Left ventricle myocardium inferior (tissue), 1 donor: ENCODE measurements at regions not wholly inside any gene's neighbourhood (a gene's known extent, or its start where the extent isn't known, plus 50 kb on each side); places are given as distances from the start of the nearest gene placed in this dataset.

Experiments used
- DNase-seq: peaks from one replicate; pipeline ENCODE4 v3.0.0-alpha.2; 2020
- H3K27ac ChIP-seq: fragments of 200-600 bp; replicated peaks from 2 replicates; pipeline ENCODE4 v1.8.0; 2021
- H3K27me3 ChIP-seq: fragments of 200-600 bp; 2 replicates; pipeline ENCODE4 v1.8.0; 2021; ENCODE audit warnings: low read depth
- H3K36me3 ChIP-seq: fragments of 200-600 bp; 2 replicates; pipeline ENCODE4 v1.8.0; 2021
- H3K4me1 ChIP-seq: fragments of 200-600 bp; 2 replicates; pipeline ENCODE4 v1.8.0; 2021
- H3K4me3 ChIP-seq: fragments of 200-600 bp; 2 replicates; pipeline ENCODE4 v1.8.0; 2021; ENCODE audit warnings: mild to moderate bottlenecking, moderate library complexity
- H3K9me3 ChIP-seq: fragments of 200-600 bp; replicated peaks from 2 replicates; pipeline ENCODE4 v1.8.0; 2021
- intact Hi-C: fragments of 100-400 bp; cut with micrococcal nuclease; formaldehyde crosslinking; loops from one replicate; pipeline ENCODE4 v1.11.0; 2022
- TF ChIP-seq, protein P1 (sequence below): fragments of 200-600 bp; IDR thresholded peaks from 2 replicates; pipeline ENCODE4 v1.8.0; 2021; ENCODE audit warnings: antibody characterized with exemption, mild to moderate bottlenecking, borderline replicate concordance
- donor health status: DM: no; HTN: yes; CAD: no; lungs with severe emphysema.

DNA sequence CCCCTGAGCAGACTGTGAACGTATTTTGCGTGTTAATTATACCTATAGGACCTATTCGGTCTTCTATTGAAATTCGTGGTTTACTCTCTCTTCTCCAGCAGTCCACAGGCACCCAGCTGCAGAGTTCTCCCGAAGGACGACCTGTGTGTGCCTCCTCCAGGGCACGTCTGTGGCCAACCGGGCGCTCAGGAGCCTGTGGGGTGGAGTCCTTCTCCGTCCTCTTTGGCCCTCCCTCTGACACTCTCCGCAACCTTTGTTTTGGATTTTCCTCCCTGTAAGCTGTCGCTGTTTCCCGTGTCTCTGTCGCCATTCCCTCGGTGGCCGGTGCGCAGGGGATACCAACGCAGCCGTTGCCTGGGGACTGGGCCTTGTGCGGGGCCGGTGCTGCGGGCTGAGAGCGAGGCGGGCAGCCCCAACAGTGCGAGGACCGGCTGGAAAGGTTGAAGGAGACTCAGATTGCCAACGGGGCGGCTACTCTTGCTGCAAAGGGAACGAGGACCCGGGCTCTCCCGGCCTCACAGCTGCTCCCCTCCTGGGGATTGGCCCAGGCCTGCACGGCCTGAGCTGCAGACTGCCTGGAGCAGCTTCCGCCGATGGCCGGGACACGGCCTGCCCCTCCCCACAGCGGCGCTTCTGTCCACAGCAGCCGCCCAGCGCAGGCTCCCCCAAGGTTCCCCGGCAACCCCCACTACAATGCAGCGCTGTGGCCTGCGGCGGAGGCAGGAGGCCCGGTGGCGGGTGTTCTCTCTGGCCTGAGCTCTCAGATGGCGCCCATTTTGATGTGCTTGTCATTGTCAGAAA is 221.0 kb downstream of the MTX2 start:
- Histone ChIP-seq H3K27me3 (peaks cover 29% of the 10 kb centered on the region), H3K9me3 (no peaks in the 10 kb centered on the region), H3K4me1 (peaks cover 23% of the 10 kb centered on the region), H3K27ac (peak overlapping the region; percentile 81), H3K4me3 (peak overlapping the region; percentile 15), H3K36me3 (no peaks in the 10 kb centered on the region)
- intact Hi-C loops: no loop called here
- TF ChIP-seq, protein P1, sequence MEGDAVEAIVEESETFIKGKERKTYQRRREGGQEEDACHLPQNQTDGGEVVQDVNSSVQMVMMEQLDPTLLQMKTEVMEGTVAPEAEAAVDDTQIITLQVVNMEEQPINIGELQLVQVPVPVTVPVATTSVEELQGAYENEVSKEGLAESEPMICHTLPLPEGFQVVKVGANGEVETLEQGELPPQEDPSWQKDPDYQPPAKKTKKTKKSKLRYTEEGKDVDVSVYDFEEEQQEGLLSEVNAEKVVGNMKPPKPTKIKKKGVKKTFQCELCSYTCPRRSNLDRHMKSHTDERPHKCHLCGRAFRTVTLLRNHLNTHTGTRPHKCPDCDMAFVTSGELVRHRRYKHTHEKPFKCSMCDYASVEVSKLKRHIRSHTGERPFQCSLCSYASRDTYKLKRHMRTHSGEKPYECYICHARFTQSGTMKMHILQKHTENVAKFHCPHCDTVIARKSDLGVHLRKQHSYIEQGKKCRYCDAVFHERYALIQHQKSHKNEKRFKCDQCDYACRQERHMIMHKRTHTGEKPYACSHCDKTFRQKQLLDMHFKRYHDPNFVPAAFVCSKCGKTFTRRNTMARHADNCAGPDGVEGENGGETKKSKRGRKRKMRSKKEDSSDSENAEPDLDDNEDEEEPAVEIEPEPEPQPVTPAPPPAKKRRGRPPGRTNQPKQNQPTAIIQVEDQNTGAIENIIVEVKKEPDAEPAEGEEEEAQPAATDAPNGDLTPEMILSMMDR: no peak
- peak; percentile 61 for DNase-seq

DNA sequence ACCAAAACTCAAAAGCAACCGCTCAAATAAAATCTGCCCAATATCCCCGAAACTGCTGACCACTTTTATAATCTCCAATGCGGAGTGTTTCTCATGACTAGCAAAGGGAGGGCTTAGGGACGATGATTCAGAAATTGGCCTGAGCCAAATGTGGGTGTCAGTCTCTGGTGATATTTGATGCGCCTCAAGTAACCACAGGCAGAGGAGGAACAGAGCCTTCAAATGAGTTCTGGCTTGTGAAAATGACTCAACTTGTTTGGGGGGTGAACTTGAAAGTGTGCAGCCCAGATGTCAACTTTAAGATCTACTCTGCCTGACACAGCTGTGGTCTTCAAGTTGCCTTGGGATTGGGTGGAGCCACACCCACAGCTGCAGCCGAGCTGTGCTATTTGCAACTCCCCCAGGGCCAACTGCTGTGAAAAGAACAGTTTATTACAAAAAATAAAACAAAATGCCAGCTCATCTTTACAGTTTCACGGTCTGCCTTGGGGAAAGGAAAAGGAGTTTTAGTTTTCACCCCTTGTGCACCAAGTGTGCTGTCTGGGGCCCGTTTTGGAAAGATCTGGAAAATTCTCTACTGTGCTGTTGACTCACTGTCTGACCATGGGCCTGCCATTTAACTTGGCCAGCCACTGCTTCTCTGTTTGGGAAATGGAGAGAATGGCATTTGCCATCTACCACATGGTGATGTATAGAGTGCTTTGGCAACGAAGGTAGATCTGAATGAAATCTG is 222.1 kb downstream of the MTX2 start:
- H3K36me3 ChIP-seq: no peaks in the 10 kb centered on the region
- intact Hi-C loops: no loop called here
- H3K27me3 ChIP-seq: peaks cover 29% of the 10 kb centered on the region
- no peaks in the 10 kb centered on the region for H3K9me3 ChIP-seq
- H3K4me1 ChIP-seq: peaks cover 34% of the 10 kb centered on the region
- TF ChIP-seq, protein P1: no peak
- H3K27ac ChIP-seq: peak overlapping the region; percentile 81
- H3K4me3 ChIP-seq: no peak overlapping the region
- peak; percentile 78 for DNase-seq

DNA sequence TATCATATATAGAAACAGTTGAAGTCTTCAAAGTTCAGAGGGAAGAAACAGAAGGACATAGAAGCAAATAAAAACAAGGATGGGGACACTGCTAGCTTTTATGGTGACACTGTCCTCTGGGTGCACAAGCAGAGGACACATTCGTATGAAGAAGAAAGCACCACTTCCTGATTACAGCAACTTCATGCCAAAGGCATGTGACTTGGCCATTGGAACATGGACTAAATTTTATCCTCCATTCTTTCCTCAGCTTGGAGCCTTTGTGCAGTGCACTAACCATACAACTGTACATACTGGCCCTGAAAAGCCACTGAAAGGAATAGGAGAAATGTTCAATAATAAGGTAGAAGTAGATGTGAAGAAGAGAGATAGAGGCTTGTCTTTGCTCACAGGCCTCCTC is 223.3 kb downstream of the MTX2 start:
- no peak overlapping the region for H3K4me3 ChIP-seq
- H3K36me3 ChIP-seq: no peaks in the 10 kb centered on the region
- TF ChIP-seq, protein P1: no peak
- H3K27ac ChIP-seq: peak overlapping the region; percentile 27
- peaks cover 38% of the 10 kb centered on the region for H3K4me1 ChIP-seq
- H3K27me3 ChIP-seq: peaks cover 28% of the 10 kb centered on the region
- no peak for DNase-seq
- H3K9me3 ChIP-seq: no peaks in the 10 kb centered on the region
- intact Hi-C loops: no loop called here

DNA sequence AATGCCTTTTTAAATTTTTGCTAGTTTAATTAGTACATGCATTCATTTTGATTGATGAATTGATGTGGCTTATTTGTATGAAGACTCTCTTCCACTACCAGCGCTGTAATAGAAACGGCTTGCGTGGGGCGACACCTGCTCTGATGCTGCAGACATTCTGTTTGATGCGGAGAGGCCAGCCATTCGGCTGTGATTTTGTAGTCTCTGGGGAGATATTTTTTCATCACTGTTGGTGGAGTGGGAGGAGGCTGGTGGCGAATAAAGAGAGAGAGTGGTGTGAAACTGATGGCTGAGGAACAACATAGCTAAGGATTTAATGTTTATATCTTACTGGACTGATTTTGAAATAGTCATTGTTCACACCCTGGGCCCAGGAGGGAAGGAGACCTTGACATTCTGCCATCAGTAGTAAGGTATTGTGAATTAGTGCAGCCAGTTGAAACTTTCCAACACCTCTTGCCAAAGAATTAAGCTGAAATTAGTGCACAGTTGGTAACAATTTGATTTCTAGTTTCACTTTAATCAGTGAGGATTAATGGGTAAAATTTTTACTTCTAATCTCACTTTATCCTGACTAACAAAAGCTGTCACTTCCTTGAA is 224.1 kb downstream of the MTX2 start:
- intact Hi-C loops: no loop called here
- Histone ChIP-seq H3K27ac (peak overlapping the region; percentile 61), H3K36me3 (no peaks in the 10 kb centered on the region), H3K9me3 (no peaks in the 10 kb centered on the region), H3K4me3 (no peak overlapping the region), H3K4me1 (peaks cover 38% of the 10 kb centered on the region), H3K27me3 (peaks cover 21% of the 10 kb centered on the region)
- TF ChIP-seq, protein P1: no peak
- no peak for DNase-seq

DNA sequence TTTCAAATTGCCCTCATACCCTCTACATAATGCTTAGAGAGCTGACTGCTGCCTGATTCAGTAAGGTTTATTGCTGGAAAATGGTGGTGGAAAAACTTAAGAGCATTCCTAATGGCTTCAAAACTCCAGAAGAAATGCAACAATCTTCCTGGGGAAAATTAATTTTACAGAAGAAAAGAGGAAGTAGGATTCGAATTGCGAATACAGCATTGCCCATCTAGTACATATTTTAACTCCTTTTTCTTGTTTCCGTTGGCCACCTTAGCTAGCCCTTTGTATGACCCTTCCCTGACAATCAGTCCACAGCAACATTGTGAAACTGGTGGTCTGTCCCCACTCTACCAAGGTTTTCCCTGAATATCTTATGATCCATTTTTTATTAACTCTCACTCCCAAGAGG is 224.7 kb downstream of the MTX2 start:
- peaks cover 18% of the 10 kb centered on the region for H3K27me3 ChIP-seq
- H3K9me3 ChIP-seq: no peaks in the 10 kb centered on the region
- no peak for DNase-seq
- peak overlapping the region; percentile 61 for H3K27ac ChIP-seq
- no peak overlapping the region for H3K4me3 ChIP-seq
- TF ChIP-seq, protein P1: no peak
- H3K4me1 ChIP-seq: peaks cover 38% of the 10 kb centered on the region
- H3K36me3 ChIP-seq: no peaks in the 10 kb centered on the region
- intact Hi-C loops: no loop called here
